ENCODE measurements at regions not wholly inside any gene's neighbourhood (a gene's known extent, or its start where the extent isn't known, plus 50 kb on each side); places are given as distances from the start of the nearest gene placed in this dataset.

- no peak for DNase-seq (ENCODE audit: low read depth)
- TF ChIP-seq CTCF (IDR thresholded peaks at IDR 0.05; ENCODE audit: low read depth, low read length, missing control alignments) = no peak
- H3K4me3 ChIP-seq (ENCODE audit: low read depth, low read length) = no peak overlapping the region
These were observed 141.4 kb downstream of the TMEM38B start for GRCh38 chr9:105835721-105836120.

DNA sequence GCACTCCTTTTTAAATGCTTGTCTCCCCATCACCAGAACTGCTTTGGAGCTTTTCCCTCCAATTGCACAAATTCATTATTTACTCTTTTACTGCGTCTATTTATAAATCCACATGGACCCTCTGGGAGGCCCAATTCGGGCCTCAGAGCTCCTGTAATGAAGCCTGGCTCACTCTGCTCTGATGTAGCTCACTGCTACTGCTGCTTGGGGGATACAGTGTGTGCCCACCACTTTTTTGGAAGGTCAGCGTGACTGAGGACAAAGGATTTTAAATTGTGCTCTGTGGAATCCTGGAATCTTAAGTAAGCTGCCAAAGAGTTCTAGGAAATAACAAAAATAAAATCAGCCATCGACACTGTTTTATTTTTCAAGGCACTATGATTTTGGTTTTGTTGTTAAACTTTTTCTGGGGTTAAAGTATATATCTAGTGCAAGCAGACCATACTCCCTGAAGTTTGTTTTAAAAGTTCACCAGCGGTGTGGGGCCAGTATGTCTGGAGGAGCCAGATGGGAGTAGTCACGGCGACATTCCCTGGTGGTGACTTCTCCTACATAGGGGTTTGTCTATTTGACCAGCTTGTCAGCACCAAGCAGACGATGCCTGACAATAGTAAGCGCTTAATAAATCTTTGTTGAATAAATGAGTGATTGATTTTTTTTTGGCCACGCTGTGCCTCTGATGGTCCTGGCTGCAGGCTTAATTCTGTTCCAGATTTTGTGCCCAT, 142.8 kb downstream of the TMEM38B start:
- TF ChIP-seq CTCF (IDR thresholded peaks at IDR 0.05; ENCODE audit: low read depth, low read length, missing control alignments) = no peak
- DNase-seq (ENCODE audit: low read depth) = no peak
- no peak overlapping the region for H3K4me3 ChIP-seq (ENCODE audit: low read depth, low read length)

- no peak overlapping the region for H3K4me3 ChIP-seq (ENCODE audit: low read depth, low read length)
- no peak for TF ChIP-seq CTCF (IDR thresholded peaks at IDR 0.05; ENCODE audit: low read depth, low read length, missing control alignments)
- no peak for DNase-seq (ENCODE audit: low read depth)
These were observed 147.2 kb downstream of the TMEM38B start for GRCh38 chr9:105841562-105841961.

- TF ChIP-seq CTCF (IDR thresholded peaks at IDR 0.05; ENCODE audit: low read depth, low read length, missing control alignments) = peak; percentile 68
These were observed 147.8 kb downstream of the TMEM38B start for GRCh38 chr9:105842023-105842644.

GRCh38 chr9:105846825-105847224, 152.5 kb downstream of the TMEM38B start:
- TF ChIP-seq CTCF (IDR thresholded peaks at IDR 0.05; ENCODE audit: low read depth, low read length, missing control alignments) = no peak
- no peak for DNase-seq (ENCODE audit: low read depth)
- H3K4me3 ChIP-seq (ENCODE audit: low read depth, low read length) = no peak overlapping the region

More at GRCh38 chr9:105842023-105842644, 147.8 kb downstream of the TMEM38B start:
- no peak for DNase-seq (ENCODE audit: low read depth)
- H3K4me3 ChIP-seq (ENCODE audit: low read depth, low read length) = no peak overlapping the region

DNA sequence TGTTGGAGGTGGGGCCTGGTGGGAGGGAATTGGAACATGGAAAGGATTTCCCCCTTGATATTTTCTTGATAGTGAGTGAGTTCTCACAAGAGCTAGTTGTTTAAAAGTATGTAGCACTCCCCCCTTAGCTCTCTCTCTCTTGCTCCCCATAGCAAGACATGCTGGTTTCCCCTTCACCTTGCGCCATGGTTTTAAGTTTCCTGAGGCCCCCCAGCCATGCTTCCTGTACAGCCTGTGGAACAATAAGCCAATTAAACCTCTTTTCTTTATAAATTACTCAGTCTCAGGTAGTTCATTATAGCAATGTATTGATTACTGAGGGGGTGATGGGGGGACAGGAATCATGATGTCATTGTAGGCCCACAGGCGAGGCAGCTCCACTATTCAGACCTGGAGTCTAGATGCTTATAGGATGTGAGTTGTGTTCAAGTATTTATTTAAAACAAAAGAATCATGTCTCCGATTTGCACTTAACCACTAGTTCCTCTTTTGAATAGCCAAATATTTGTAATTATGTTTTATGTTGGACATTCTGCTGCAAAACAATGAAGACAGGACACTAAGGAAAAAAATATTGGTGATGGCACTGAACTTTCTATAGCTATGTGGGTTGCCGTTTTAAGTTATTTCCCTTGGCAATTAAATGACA, 156.6 kb downstream of the TMEM38B start:
- TF ChIP-seq CTCF (IDR thresholded peaks at IDR 0.05; ENCODE audit: low read depth, low read length, missing control alignments) = no peak
- DNase-seq (ENCODE audit: low read depth) = no peak
- no peak overlapping the region for H3K4me3 ChIP-seq (ENCODE audit: low read depth, low read length)

Data from GM12864 (cell line).